GM18498 (cell line): ENCODE measurements at regions not wholly inside any gene's neighbourhood (a gene's known extent, or its start where the extent isn't known, plus 50 kb on each side); places are given as distances from the start of the nearest gene placed in this dataset.

ENCODE experiments used
- ATAC-seq: cut with Tn5 transposase; IDR thresholded peaks from one replicate; pipeline ENCODE4 v1.9.1; 2021; ENCODE audit warnings: mild to moderate bottlenecking, moderate library complexity; ENCODE audit not compliant: unreplicated experiment

DNA sequence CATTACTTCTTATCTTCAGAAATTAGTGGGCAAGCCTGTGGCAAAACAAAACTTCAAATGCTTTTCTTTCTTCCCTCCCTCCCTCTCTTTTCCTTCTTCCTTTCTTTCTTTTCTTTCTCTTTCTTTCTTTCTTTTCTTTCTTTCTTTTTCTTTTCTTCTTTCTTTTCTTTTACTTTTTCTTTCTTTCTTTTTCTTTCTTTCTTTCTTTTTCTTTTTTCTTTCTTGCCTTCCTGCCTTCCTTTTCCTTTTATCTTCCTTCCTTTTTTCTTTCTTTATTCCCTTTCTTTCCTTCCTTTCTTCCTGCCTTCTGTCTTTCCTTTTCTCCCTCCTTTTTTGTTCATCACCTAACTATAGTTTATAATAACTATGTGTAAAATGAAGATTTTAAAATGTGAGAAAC is 295.1 kb downstream of the SMOC2 start:
- no peak for ATAC-seq

DNA sequence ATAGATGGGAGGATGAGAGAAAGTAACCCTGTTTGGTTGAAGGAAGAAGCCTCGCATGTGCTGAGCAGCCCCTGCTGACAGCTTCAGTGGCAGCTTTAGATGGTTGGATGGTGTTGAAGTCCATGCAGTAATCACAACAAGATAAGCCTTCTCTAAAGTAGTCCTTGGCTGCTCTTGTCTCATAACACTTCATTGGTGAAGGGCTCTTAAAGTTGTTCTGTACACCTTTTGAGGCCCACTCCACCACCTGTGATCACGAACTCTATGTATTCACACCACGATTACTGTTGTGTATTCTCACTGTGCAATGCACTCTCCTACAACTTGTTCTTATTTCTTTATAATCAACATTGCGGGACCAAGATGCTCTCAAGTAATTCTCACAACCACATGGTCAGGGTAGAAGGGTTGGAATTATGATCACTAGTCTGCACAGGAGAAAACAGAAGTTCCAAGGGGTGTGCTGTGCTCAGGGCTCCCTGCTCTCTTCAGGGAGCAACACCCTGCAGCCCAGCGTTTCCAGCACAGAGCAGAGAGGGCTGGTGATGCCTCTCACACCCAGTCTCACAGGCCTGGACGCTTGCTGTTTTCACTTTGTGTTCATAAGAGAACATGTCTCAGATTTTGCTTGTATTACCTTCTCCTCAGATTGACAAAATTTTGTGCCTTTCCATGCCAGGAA is 294.4 kb downstream of the SMOC2 start:
- ATAC-seq, result no peak

DNA sequence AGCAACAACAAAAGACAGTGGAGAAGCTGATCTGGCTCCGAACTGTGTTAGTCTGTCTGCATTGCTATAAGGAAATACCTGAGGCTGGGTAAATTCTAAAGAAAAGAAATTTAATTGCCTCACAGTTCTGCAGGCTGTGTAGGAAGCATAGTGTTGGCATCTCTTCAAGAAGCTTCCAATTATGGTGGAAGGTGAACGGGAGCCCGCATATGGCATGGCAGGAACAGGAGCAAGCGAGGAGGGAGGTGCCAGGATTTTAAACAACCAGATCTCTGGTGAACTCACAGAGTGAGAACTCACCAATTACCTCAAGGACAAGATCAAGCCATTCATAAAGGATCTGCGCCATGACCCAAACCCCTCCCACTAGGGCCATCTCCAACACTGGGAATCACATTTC is 293.5 kb downstream of the SMOC2 start:
- ATAC-seq, result no peak

DNA sequence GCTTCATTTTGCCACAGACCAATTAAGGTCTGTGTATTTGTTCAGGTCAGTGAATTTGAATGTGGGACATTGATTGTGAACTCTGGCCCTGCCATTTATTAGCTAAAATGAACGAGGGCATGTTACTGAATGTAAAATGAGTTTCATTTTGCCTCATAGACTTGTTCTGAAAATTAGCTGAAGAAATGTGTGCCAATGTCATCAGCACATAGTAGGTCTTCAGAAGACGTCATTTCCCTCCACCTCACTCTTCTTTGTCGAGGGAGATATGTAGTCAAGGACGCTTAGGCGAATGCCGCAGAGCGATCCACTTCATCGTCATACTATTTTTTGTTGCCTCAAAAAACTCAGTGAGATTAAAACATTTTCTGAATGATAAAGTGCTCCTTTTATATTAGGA is 291.7 kb downstream of the SMOC2 start:
- ATAC-seq, result no peak

DNA sequence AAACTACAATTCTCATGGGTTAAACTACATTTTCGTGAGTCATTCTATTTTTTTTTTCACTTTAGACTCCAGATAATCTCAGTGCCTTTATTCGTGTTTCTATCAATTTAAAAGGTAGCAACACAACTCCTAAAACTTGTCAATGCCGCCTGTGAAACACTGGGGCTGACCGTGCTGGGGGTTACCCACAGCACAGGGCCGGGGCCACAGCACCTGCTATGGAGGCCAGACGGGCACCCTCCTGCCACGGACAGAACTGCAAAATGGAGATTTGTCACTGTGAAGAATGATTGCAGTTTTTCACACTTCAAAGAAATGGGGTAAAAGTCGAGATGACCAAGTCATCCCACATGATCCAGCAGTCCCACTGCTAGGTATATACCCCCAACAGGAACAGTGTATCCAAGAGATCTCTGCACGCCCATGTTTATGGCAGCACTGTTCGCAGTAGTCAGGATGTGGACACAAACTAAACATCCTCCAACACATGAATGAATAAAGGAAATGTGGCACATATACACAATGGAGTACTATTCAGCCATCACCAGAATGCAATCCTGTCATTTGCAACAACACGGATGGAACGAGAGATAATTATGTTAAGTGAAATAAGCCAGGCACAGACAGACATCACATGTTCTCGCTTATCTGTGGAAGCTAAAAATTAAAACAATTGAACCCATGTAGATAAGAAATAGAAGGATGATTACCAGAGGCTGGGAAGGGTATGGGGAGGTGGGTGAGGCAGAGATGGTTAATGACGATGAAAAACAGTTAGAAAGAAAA is 290.1 kb downstream of the SMOC2 start:
- no peak for ATAC-seq

DNA sequence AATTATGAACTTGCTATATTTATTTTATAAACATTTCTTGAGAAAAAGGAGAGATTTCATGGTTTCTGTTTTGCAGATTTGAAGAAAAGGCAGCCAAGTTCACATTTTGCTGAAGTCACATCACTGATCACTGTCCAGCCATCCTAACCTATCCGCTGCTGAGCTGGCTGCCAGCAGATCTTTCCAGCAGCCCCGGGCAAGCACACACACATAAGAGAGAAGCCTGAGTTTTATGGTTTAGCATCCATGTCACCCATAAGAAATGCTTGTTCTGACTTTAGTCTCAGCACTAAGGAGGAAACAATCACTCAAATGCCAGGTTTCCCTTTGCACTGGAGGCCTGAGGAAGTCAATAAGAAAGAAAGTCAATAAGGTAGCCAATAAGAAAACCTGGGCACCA is 287.1 kb downstream of the SMOC2 start:
- ATAC-seq, result no peak

DNA sequence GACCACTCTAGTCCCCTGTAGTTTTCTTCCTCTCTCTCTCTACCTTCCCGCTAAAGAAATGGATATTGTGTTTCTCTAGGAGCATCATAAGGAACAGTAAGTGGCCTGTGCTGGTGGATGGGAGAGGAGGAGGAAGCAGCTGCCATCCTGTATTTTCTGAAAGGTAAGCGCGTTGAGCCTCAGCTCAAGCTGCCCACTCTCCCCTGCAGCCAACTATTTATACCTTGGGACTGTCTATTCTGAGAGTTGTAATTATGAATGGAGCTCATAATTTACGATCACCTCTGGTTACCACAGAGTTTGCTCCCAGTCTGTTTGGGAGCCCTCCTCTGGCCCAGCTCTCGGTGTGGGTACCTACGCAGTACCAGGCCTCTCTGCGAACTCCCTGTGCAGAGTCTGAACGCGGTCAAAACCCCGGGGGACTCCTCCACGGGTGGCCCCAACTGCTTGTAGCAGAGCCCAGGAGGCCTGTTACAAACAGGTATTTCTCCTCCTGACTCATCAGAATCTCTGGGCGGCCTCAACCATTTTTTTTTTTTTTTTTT is 285.4 kb downstream of the SMOC2 start:
- ATAC-seq, result no peak

DNA sequence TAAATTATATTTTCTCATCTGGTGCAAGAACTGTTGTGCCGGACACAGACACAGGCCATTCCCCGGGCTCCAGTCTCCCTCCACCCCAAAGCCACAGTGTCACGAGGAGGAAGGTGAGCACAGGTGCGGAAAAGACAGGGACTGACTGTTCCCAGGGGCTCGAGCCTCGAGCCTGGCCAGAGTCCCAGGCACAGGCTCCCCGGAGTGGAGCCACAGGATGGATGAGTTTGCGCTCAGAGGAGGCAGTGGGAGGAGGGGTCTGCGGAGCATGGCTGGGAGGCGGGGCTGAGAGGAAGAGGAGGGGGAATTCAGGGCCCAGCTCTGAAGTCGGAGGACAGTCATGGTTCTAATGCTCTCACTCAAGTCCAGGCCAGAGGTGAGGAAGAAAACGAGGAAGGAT is 284.8 kb downstream of the SMOC2 start:
- no peak for ATAC-seq

DNA sequence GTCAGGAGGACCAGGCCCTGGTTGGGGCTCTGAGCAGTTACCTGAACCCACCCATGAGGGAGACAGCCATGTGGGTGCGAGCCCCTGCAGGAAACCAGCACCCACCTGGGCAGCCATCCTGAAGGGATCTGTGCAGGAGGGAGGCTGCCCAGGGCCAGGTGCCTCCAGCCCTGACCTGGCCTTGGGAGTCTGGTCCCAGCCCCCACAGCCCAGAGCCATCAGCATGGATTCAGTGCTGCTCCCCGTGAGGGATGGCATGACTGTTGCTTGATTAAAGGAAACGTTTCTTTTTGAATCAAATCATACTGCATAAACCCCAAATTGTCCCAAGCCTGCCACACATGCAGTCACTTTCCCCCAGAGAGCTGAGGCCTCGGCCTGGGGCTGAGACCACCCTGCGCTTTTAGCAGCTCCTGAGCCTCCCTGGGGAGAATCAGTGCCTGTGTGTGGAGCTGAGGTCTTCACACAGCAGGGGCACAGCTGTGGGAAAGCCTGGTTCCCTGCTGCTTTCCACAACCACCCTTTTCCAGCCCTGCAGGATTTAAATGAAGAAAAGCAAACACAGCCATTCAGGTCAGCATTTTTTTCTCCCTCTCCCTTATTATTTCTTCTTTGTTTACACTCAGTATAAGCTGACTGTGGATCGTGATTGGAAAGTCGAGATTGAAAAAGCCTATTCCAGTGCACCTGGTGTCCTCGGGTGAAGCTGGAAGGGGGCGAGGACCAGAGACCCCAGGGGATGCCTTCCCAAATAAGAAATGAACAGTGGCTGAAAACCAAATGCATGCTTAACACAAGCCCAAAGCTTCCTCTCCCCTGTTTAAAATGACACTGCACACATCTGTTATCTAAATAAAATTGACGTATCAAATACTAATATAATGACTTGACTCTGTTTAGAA is 283.9 kb downstream of the SMOC2 start:
- ATAC-seq, result no peak

DNA sequence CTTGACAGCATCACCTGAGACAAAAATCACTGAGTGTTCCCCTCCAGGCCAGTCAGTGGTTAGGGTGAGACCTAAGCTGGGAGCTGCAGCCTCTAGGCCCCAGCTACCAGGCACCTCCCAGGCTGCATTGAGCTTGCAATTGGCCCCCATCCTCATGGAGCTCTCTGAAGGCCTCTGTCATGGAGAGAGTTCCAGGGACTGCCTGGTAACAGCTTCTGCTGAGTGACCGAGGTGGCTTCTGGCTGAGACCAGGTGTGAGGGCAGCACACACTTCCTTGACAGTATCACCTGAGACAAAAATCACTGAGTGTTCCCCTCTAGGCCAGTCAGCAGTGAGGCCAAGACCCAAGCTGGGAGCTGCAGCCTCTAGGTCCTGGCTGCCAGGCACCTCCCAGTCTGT is 283.0 kb downstream of the SMOC2 start:
- no peak for ATAC-seq

DNA sequence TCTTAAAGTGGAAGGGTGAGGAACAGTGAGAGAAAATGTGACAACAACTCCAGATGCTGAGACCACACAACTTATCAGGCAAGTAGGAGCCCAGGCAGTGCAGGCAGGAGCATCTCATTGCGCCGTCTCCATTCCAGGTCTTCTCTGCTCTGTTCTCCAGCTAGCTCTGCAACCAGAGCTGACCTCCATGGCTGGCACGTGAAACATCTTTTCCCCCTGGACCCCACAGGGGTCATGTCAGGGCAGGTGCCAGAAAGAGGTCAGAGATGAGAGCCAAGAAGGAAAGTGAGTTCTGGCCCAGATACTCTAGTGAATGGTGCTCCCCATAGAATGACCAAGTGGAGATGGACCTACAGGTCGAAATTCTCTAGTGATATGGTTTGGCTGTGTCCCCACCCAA is 281.4 kb downstream of the SMOC2 start:
- ATAC-seq, result no peak

DNA sequence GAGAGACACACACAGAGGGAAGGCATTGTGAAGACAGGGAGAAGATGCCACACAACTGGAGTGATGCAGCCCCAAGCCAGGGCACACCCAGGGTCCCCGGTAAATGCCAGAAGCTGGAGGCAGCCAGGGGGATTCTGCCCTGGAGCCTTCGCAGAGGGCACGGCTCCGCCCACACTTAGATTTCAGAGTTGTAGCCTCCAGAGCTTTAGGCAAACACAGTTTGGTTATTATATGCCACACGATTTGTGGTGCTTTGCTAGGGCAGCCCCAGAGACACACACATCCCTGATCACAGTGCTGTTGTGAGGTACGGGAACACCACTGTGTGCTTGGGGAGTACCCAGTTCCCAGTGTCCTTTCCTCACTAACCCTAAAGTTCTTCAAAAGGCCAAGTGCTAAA is 280.6 kb downstream of the SMOC2 start:
- no peak for ATAC-seq

DNA sequence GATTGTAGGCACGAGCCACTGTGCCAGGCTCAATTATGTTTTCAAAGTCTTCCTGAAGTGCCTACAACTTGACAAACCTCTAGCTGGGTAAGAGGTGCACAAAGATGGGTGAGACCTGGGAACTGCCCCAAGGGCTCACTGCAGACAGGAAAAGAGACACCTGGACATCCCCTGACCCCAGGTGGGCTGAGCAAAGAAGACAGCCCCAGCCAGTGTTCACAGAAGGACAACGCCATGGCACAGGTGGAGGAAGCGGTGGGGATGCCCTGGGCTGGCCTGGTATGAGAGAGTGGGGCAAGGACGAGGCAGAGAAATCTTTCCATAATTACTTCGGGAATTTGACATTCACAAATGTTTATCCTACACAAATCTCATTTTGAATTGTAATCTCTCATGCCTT is 278.9 kb downstream of the SMOC2 start:
- ATAC-seq, result no peak

DNA sequence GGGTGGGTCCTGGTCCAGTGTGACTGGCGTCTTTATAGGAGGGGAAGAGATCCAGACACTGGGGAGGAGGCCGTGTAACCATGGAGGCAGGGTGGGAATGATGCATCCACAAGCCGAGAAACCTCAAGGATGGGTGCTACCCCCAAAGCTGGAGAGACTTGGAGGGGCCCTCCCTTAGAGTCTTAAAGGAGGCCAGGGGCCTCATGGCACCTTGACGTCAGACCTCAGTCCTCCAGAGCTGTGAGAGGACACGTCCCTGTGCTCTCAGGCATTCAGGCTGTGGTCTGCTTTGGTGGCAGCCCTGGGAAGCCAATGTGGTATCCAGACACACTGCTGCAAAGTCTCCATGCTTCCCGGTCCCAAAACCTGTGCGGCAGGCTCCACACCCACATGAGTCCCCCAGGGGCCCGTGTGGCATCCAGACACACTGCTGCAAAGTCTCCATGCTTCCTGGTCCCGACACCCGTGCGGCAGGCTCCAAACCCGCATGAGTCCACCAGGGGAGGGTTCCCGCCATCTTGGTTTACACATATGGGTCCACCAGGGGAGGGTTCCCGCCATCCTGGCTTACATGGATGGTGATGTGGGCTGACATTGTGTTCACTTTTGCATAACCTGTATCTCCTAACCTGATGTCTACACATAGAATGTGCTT is 278.0 kb downstream of the SMOC2 start:
- ATAC-seq, result no peak
